HCT116 (cell line): ENCODE measurements at regions not wholly inside any gene's neighbourhood (a gene's known extent, or its start where the extent isn't known, plus 50 kb on each side); places are given as distances from the start of the nearest gene placed in this dataset.

Experiments
- ATAC-seq: fragments of 200-7000 bp; cut with Tn5 transposase; 2 replicates; pipeline ENCODE4 v1.9.1; 2020; ENCODE audit warnings: mild to moderate bottlenecking, moderate library complexity
- BruUV-seq: library from RNA; stranded (reverse); fragments of 400-500 nt; replicated peaks from 2 replicates; lab custom pipeline; 2021; lab: Mats Ljungman, UMichigan
- CTCF ChIA-PET: fragments of 300-600 bp; sonication (Branson Sonifier 250); formaldehyde crosslinking; loops from one replicate; lab custom pipeline; 2021; ENCODE audit warnings: antibody characterized with exemption; lab: Charles Lee
- POLR2A ChIA-PET: fragments of 300-600, 350-600 bp; sonication (Branson Sonifier 250); formaldehyde crosslinking; loops from one replicate; lab custom pipeline; 2021; ENCODE audit warnings: antibody characterized with exemption; lab: Charles Lee
- RAD21 ChIA-PET, 2 experiments: fragments of 300-600 bp; sonication (Branson Sonifier 250); formaldehyde crosslinking; loops; one replicate each; lab custom pipeline; 2023; ENCODE audit warnings: low total read pairs in 2 of 2; ENCODE audit not compliant: uncharacterized antibody in 2 of 2, unreplicated experiment in 2 of 2, low non-redundant PET in 1 of 2; lab: Charles Lee
- DNase-seq: peaks from one replicate; pipeline ENCODE4 v3.0.0-alpha.2; 2010; ENCODE audit warnings: low read depth, low spot score
- H2AFZ ChIP-seq: fragments of 200-600 bp; shearing (Covaris generic), sonication (generic); 2 replicates; pipeline ENCODE4 v1.6.1; 2017; ENCODE audit warnings: low read depth, mixed run types, mixed read lengths, antibody characterized with exemption, low read length; ENCODE audit not compliant: poor library complexity, severe bottlenecking
- H3K27ac ChIP-seq: 2 replicates; pipeline ENCODE4 v1.5.1; 2012; ENCODE audit warnings: low read depth, low read length
- H3K27me3 ChIP-seq: fragments of 200-600 bp; sonication (generic); 2 replicates; pipeline ENCODE4 v1.6.1; 2016; ENCODE audit warnings: mixed run types, low read length, mixed read lengths; ENCODE audit not compliant: insufficient read depth
- H3K36me3 ChIP-seq, 2 experiments: fragments of 200-500 bp in 1 of 2; fragments of 200-600 bp in 1 of 2; sonication (Bioruptor generic) in 1 of 2; sonication (generic) in 1 of 2; 2 replicates each; pipeline versions ENCODE4 v1.5.1 to v1.6.1; 2014 to 2016; ENCODE audit warnings: low read length in 2 of 2, inconsistent platforms in 1 of 2, mixed read lengths in 1 of 2, mixed run types in 1 of 2; ENCODE audit not compliant: insufficient read depth in 2 of 2, control insufficient read depth in 1 of 2
- H3K4me1 ChIP-seq, 2 experiments: fragments of 200-600 bp in 1 of 2; sonication (generic) in 1 of 2; 2 replicates each; pipeline versions ENCODE4 v1.5.1 to v1.6.1; 2012 to 2017; ENCODE audit warnings: low read length in 2 of 2, inconsistent platforms in 1 of 2, mild to moderate bottlenecking in 1 of 2, mixed read lengths in 1 of 2, mixed run types in 1 of 2, moderate library complexity in 1 of 2; ENCODE audit not compliant: insufficient read depth in 2 of 2, control insufficient read depth in 1 of 2
- H3K4me2 ChIP-seq: fragments of 200-600 bp; sonication (generic); 2 replicates; pipeline ENCODE4 v1.6.1; 2017; ENCODE audit warnings: mixed run types, low read length, mixed read lengths
- H3K4me3 ChIP-seq, 2 experiments: fragments of 200-600 bp in 1 of 2; sonication (generic) in 1 of 2; replicated peaks in 1 of 2; 2 replicates each; pipeline ENCODE4 v1.5.1; 2011 to 2016; ENCODE audit warnings: low read length in 2 of 2, control low read depth in 1 of 2, low read depth in 1 of 2, mild to moderate bottlenecking in 1 of 2, mixed read lengths in 1 of 2, mixed run types in 1 of 2
- H3K79me2 ChIP-seq: fragments of 200-600 bp; sonication (generic); 2 replicates; pipeline ENCODE4 v1.6.1; 2017; ENCODE audit warnings: mild to moderate bottlenecking, mixed run types, low read length, moderate library complexity, mixed read lengths; ENCODE audit not compliant: insufficient read depth
- H3K9ac ChIP-seq: fragments of 200-600 bp; sonication (generic); 2 replicates; pipeline ENCODE4 v1.6.1; 2016; ENCODE audit warnings: low read length, mixed read lengths
- H3K9me2 ChIP-seq: fragments of 200-600 bp; sonication (generic), shearing (Covaris generic); 2 replicates; pipeline ENCODE4 v1.6.1; 2017; ENCODE audit warnings: mixed run types, mild to moderate bottlenecking, moderate library complexity; ENCODE audit not compliant: insufficient read depth
- H3K9me3 ChIP-seq, 2 experiments: fragments of 200-500 bp in 1 of 2; fragments of 200-600 bp in 1 of 2; sonication (Bioruptor generic) in 1 of 2; sonication (generic) in 1 of 2; 2 replicates each; pipeline ENCODE4 v1.6.1; 2014 to 2017; ENCODE audit warnings: low read length in 2 of 2, mixed read lengths in 2 of 2, inconsistent platforms in 1 of 2, low read depth in 1 of 2, mild to moderate bottlenecking in 1 of 2, mixed run types in 1 of 2, moderate library complexity in 1 of 2; ENCODE audit not compliant: control insufficient read depth in 1 of 2, insufficient read depth in 1 of 2
- H4K20me1 ChIP-seq: fragments of 200-600 bp; sonication (generic), shearing (Covaris generic); 2 replicates; pipeline ENCODE4 v1.6.1; 2017; ENCODE audit warnings: mixed run types, mild to moderate bottlenecking, moderate library complexity; ENCODE audit not compliant: insufficient read depth
- CBX3 ChIP-seq: IDR thresholded peaks from 2 replicates; pipeline ENCODE4 v1.6.1; 2012; ENCODE audit warnings: low read depth
- CEBPB ChIP-seq: IDR thresholded peaks from 2 replicates; pipeline ENCODE4 v1.6.1; 2012; ENCODE audit warnings: low read depth
- CTCF ChIP-seq, 3 experiments: fragments of 200-600 bp in 1 of 3; sonication (generic) in 1 of 3; IDR thresholded peaks in 2 of 3; conservative IDR thresholded peaks in 1 of 3; 2 replicates each; pipeline ENCODE4 v1.5.1; 2012 to 2017; ENCODE audit warnings: low read depth in 2 of 3, low read length in 2 of 3, antibody characterized with exemption in 1 of 3, borderline replicate concordance in 1 of 3, control low read depth in 1 of 3, mild to moderate bottlenecking in 1 of 3, mixed read lengths in 1 of 3, mixed run types in 1 of 3, moderate library complexity in 1 of 3; ENCODE audit not compliant: insufficient read depth in 1 of 3
- EGR1 ChIP-seq: IDR thresholded peaks from 2 replicates; pipeline ENCODE4 v1.6.1; 2012; ENCODE audit warnings: low read depth
- ELF1 ChIP-seq: IDR thresholded peaks from 2 replicates; pipeline ENCODE4 v1.6.1; 2012; ENCODE audit warnings: low read depth, borderline replicate concordance
- EZH2 ChIP-seq: fragments of 200-600 bp; sonication (generic); IDR thresholded peaks from 2 replicates; pipeline ENCODE4 v1.6.1; 2017; ENCODE audit warnings: antibody characterized with exemption, mixed run types
- EZH2phosphoT487 ChIP-seq: fragments of 200-600 bp; IDR thresholded peaks from 2 replicates; pipeline ENCODE4 v1.6.1; 2018; ENCODE audit warnings: antibody characterized with exemption, borderline replicate concordance
- FOSL1 ChIP-seq: IDR thresholded peaks from 2 replicates; pipeline ENCODE4 v1.6.1; 2012; ENCODE audit warnings: low read depth
- MAX ChIP-seq: IDR thresholded peaks from 2 replicates; pipeline ENCODE4 v1.6.1; 2012
- POLR2A ChIP-seq: IDR thresholded peaks from 2 replicates; pipeline ENCODE4 v1.7.0; 2011; ENCODE audit warnings: borderline replicate concordance; ENCODE audit not compliant: insufficient read depth, insufficient read length; ENCODE audit errors: extremely low read depth
- POLR2AphosphoS5 ChIP-seq: IDR thresholded peaks from 2 replicates; pipeline ENCODE4 v1.6.1; 2011; ENCODE audit warnings: mild to moderate bottlenecking, low read depth, low read length, moderate library complexity
- RAD21 ChIP-seq: IDR thresholded peaks from 2 replicates; pipeline ENCODE4 v1.6.1; 2012; ENCODE audit warnings: low read depth, mild to moderate bottlenecking
- REST ChIP-seq: IDR thresholded peaks from 2 replicates; pipeline ENCODE4 v1.6.1; 2012; ENCODE audit warnings: low read depth
- SIN3A ChIP-seq: IDR thresholded peaks from 2 replicates; pipeline ENCODE4 v1.6.1; 2012; ENCODE audit warnings: low read depth
- SP1 ChIP-seq: IDR thresholded peaks from 2 replicates; pipeline ENCODE4 v1.6.1; 2012; ENCODE audit warnings: low read depth
- SRF ChIP-seq: IDR thresholded peaks from 2 replicates; pipeline ENCODE4 v1.6.1; 2012; ENCODE audit warnings: low read depth
- YY1 ChIP-seq: IDR thresholded peaks from 2 replicates; pipeline ENCODE4 v1.6.1; 2011; ENCODE audit warnings: low read length, low read depth, moderate library complexity, mild to moderate bottlenecking; ENCODE audit not compliant: insufficient replicate concordance; ENCODE audit errors: extremely low read depth
- ZBTB33 ChIP-seq: IDR thresholded peaks from 2 replicates; pipeline ENCODE4 v1.6.1; 2011; ENCODE audit warnings: mild to moderate bottlenecking, low read length, moderate library complexity; ENCODE audit not compliant: insufficient replicate concordance; ENCODE audit errors: extremely low read depth
- ZFX ChIP-seq: fragments of 450-650 bp; IDR thresholded peaks from 2 replicates; pipeline ENCODE4 v1.6.1; 2017
- intact Hi-C: fragments of 100-400 bp; cut with micrococcal nuclease; formaldehyde crosslinking; loops from 2 replicates; pipeline ENCODE4 v1.10.0; 2022

DNA sequence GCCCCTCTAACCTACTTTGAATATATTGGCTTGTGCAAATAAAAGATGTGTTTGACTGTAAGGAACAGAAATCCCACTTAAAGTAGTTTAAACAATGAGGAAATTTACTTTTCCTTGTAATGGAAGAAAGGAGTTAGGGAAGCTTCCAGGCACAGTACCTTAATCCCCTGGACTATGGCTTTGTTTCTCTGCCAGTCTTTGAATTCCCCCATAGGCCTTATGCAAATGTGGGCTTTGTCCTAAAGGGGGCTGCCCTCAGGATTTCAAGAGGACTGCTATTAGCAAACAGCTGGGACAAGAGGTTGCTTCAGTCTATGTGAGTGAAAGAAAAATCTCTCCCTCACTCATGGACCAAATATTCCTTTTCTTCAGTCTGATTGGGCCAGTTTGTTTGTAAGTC is 255.1 kb upstream of the THSD7B start:
- Histone ChIP-seq H3K27me3 (peaks cover 46% of the 10 kb centered on the region), H3K4me2 (no peak overlapping the region), H2AFZ (no peak overlapping the region), H3K36me3 (no peaks in the 10 kb centered on the region), H3K79me2 (no peaks in the 10 kb centered on the region), H3K9me2 (no peaks in the 10 kb centered on the region), H3K4me3 (no peak overlapping the region), H3K9ac (no peak overlapping the region), H3K4me1 (no peaks in the 10 kb centered on the region), H4K20me1 (no peaks in the 10 kb centered on the region), H3K9me3 (no peaks in the 10 kb centered on the region), H3K27ac (no peak overlapping the region)
- ChIA-PET CTCF (no interaction called here), RAD21 (no interaction called here), POLR2A (no interaction called here)
- BruUV-seq, result no TSS peak
- DNase-seq (no peak), ATAC-seq (no peak)
- TF ChIP-seq MAX, result no peak
- no peak for TF ChIP-seq EZH2
- no peak for TF ChIP-seq ZBTB33
- TF ChIP-seq CEBPB, result no peak
- no peak for TF ChIP-seq SIN3A
- no peak for TF ChIP-seq CBX3
- no peak for TF ChIP-seq RAD21
- no peak for TF ChIP-seq CTCF (IDR thresholded peaks at IDR 0.05 in 2 of 3, conservative IDR thresholded peaks at IDR 0.05 in 1 of 3; ENCODE audit: borderline replicate concordance in 1 of 3, insufficient read depth in 1 of 3, low read depth in 2 of 3, low read length in 2 of 3)
- TF ChIP-seq REST, result no peak
- no peak for TF ChIP-seq EZH2phosphoT487
- TF ChIP-seq YY1, result no peak
- TF ChIP-seq ZFX, result no peak
- TF ChIP-seq FOSL1, result no peak
- TF ChIP-seq SRF, result no peak
- TF ChIP-seq SP1, result no peak
- no peak for TF ChIP-seq POLR2A
- TF ChIP-seq ELF1, result no peak
- no peak for TF ChIP-seq POLR2AphosphoS5
- no peak for TF ChIP-seq EGR1
- intact Hi-C loops, result no loop called here
